ENCODE measurements at regions not wholly inside any gene's neighbourhood (a gene's known extent, or its start where the extent isn't known, plus 50 kb on each side); places are given as distances from the start of the nearest gene placed in this dataset.
"Not testable (repeated sequence)": the region's sequence is repeated elsewhere in the genome, so short reads cannot be mapped to it uniquely, and the experiment has no call there.

DNA sequence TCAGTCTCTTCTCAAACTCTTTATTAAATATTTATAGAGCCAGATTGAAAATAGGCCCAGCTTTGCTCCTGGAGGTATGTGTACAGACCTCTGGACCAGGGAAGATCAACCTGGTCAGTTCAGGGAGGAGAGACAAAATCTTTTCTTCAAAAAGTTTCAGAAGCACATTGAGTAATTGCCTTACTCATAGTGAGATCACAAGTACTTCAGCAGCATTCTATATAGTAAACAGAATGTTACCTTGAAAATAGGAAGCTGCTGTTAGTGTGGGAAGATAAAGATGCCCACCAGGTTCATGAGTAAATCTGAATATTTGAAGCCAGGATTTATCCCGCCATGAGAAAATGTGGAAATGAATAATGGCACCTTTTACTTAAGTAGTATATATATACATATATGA is 665.9 kb upstream of the CITED2 start:
- no peak for DNase-seq (ENCODE audit: low read depth)

DNA sequence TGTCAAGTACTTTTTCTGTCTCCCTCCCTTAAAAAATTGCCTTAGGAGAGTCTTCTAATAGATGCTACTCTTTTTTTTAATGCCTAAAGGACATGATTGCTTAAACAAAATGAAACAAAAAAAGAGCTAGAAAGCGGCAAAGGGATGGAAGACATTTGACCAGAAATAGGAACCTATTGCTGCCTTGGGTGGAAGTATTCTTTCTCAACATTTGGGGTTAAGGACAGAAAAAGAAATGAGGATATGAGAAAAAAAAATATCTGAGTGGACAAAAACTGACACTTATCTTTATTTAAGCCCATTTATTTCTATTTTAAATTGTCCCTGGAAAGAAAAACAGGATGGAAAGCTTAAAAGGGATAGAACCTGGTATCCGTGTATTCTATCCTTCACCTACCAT is 664.9 kb upstream of the CITED2 start:
- no peak for DNase-seq (ENCODE audit: low read depth)

DNA sequence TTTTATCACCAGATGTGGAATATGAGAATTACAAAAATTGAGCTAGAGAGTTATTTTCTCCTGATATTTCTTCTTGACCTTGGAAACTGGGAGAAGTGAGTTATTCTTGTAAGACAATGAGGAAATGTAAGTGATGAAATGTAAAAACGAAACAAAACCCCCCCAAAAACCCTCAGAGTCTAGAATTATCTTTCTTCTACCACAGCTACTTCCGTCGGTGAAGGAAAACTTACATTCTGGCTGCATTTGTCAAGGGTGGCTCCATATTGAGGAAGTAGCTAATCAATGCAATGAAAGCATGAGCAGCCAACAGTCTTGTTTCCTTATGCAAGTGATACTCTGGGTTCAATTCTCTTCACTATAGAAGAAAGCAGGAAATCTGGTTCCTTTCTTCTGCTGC is 661.7 kb upstream of the CITED2 start:
- no peak for DNase-seq (ENCODE audit: low read depth)

DNA sequence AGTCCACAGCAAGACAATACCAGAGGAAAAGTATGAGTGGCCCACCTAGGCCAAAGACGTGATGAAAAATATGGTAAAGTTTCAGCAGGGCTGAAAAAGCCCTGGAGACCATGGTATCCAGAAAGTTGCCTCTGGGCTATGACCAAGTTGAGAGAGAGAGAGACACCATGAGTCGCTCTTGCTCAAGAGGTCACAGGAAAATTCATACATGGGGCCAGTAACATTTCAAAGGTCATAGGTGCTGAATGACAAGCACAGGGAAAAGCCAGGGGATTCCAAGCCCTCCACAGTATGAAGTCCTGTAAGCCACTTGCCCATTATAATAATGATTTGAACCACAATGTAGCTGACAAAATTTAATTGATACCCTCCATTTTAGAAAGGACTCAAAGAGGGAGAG is 657.7 kb upstream of the CITED2 start:
- no peak for DNase-seq (ENCODE audit: low read depth)

DNA sequence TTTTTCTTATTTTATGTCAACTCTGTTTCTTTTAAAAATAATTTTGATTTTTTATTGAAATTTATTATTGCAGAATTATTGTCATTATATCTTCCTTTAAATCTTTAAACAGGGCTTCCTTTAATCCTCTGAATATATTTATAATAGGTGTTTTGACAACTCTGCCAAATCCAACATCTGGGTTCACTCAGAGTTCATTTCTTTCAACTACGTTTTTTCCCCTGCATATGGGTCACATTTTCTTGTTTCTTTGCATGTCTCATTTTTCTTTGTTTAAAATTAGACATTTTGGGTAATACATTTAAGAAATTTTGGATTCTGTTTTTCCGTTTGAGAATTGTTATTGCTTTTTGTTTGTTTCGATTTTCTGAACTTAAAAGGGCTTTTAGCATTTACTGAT is 655.1 kb upstream of the CITED2 start:
- no peak for DNase-seq (ENCODE audit: low read depth)

DNA sequence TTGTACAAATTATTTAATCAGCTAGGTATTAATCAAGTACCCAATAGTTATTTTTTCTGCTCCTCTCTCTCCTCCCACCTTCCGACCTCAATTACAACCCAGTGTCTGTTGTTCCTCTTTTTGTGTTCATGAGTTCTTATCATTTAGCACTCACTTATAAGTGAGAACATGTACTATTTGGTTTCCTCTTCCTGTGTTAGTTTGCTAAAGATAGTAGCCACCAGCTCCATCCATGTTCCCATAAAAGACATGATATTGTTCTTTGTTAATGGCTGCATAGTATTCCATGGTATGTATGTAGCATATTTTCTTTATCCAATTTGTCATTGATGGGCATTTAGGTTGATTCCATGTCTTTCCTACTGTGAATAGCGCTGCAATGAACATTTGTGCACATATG is 652.8 kb upstream of the CITED2 start:
- DNase-seq (ENCODE audit: low read depth), result no peak

DNA sequence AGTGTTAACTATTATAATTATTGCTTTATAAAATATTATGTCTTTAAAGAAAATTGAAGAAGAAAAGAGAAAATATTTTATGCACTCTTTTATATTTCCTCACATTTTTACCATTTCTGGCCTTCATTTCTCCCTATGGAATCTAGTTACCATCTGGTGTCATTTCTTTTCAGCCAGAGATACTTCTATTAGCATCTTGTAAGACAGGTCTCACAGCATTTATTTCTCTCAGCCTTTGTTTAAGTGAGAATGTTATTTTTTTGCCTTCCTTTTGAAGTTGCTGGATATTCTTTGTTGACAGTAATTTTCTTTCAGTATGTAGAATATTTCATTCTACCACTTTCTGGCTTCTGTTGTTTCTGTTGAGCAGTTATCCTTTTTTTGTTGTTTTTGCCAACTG is 652.1 kb upstream of the CITED2 start:
- DNase-seq (ENCODE audit: low read depth), result no peak

DNA sequence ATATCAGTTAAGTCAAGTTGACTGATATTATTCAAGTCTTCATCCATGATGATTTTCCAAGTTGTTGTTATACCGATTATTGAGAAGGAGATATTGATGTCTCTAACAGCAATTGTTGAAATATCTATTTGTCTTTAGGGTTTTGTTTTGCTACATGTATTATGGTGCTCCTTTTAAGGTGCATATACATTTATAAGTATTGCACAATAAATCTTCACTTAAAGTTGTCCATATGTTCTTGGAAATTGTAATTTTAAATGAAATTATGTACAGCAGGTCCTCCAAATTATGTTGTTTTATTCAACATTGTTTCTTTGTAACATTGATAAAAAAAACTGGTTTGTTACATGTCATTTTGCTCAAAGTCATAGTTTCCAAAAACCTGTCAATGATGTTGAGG is 650.7 kb upstream of the CITED2 start:
- DNase-seq (ENCODE audit: low read depth), result no peak

DNA sequence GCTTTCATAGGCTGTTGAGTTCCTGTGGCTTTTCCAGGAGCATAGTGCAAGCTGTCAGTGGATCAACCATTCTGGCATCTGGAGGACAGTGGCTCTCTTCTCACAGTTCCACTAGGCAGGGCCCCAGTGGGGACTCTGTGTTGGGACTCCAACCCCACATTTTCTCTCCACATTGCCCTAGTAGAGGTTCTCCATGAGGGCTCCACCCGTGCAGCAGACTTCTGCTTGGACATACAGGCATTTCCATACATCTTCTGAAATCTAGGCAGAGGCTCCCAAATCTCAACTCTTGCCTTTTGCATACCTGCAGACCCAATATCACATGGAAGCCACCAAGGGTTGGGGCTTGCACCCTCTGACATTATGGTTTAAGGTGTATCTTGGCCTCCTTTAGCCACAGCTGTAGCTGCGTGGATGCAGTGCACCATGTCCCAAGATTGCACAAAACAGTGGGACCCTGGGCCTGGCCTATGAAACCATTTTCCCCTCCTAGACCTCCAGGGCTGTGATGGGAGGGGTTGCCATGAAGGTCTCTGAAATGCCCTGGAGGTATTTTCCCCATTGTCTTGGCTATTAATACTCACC is 645.9 kb upstream of the CITED2 start:
- DNase-seq (ENCODE audit: low read depth), result no peak

DNA sequence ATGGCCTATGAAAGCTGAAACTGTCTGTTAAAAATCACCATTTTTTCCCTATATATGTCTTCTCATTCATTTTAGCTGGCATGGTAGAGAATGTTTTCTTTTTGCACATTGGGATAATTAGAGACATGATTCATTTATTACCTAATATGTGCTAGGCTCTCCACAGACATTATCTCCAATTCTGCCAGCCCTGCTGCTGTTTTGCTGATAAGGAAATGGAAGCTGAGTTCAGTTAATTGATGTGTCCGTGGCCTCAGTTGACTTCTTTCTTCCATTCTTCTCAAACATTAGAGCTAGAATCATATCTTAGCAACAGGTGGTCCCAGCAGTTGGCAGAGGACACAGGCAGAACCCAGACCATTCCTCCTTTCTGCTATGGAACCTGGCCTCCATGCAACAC is 644.1 kb upstream of the CITED2 start:
- no peak for DNase-seq (ENCODE audit: low read depth)

DNA sequence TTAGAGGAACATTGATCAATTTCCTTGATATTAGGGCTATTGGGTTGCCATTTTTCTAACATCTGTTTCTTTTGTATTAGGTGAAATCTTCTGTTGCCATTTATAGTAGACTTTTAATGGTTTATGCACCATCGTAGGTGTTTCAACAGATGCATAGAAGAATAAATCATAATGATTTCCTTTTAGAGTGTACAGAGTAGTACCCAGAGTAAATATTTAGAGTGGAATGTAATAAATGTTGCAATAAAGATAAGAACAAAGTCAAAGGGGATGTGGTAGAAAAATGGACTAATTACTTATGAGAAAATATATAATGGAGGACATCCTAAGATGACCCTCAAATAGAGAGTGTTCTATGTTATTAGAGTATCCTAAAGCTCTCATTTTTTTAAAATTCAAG is 643.0 kb upstream of the CITED2 start:
- no peak for DNase-seq (ENCODE audit: low read depth)

DNA sequence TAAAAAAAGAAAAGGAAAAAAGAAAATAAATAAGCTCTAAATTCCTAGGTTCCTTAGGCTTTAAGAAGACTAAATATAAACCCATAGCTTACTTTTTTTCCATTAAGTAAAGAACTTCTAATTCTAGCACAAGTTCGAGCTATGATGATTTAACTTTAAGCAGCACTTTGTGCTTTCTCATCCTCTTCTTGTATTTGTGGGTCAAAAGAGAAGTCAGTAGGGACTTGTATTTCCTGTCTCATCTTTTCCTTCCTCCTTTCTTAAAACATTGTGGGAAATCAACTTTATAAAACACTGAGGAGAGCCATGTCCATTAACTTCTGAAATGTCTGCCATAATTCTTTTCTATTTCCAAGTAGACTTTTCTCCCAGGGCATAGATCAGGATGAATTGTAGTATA is 637.7 kb upstream of the CITED2 start:
- DNase-seq (ENCODE audit: low read depth), result no peak

DNA sequence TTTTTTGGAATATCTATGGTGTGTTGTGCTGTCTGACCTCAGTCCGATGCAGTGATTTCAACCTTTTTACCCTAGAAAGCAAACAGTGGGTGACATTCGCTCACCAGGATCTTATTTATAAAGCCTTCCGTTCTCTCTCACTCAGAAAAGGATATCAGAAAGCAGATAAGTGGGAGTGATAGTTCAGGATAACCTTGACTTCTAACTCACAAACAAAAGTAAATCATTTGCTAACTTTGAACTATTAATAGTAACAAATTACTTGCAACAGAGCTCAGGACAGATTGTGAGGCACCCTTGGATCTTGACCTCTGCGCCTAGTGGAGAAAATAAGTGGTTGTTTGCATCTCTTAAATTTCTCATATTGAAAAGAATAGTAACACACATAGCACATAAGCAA is 637.1 kb upstream of the CITED2 start:
- no peak for DNase-seq (ENCODE audit: low read depth)

DNA sequence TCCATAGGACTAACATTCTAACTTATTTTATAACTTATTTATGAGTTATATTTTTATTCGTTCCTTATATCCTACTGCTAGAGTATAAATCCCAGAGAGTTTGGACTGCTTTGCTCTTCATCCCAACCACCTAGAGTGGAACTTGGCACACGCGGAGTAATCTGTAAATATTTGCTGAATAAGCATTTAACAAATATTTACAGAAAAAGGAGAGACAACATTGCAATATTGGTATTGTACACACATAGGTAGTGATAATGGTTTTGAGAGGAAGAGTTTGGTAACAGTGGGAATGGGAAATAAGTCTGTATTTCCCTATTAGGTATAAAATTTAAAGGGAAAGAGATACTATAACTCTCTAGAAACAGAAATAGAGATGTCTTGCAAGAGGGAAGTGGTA is 634.8 kb upstream of the CITED2 start:
- no peak for DNase-seq (ENCODE audit: low read depth)

DNA sequence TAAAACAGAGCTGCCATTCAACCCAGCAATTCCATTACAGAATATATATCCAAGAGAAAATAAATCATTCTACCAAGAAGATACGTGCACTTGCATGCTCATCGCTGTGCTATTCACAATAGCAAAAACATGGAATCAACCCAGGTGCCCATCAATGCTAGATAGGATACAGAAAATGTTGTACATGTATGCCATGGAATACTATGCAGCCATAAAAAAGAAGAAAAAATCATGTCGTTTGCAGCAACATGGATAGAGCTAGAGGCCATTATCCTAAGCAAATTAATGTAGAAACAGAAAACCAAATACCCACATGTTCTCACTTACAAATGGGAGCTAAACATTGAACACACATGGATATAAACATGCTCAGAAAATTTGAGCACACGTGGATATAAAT is 633.1 kb upstream of the CITED2 start:
- no peak for DNase-seq (ENCODE audit: low read depth)

DNA sequence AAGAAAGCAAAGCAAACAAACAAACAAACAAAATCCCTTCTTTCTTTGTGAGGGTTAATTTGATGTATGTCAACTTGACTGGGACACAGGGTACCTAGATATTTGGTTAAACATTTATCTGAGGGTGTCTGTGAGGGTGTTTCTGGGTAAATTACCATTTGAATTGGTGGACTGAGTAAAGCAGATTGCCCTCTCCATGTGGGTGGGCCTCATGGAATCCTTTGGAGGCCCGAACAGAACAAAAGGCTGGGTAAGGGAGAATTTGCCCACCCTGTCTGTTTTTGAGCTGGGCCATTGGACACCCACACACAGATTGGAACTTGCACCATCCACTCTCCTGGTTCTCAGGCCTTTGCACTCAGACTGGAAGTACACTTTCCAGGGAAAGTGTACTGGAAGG is 628.8 kb upstream of the CITED2 start:
- DNase-seq (ENCODE audit: low read depth), result no peak

DNA sequence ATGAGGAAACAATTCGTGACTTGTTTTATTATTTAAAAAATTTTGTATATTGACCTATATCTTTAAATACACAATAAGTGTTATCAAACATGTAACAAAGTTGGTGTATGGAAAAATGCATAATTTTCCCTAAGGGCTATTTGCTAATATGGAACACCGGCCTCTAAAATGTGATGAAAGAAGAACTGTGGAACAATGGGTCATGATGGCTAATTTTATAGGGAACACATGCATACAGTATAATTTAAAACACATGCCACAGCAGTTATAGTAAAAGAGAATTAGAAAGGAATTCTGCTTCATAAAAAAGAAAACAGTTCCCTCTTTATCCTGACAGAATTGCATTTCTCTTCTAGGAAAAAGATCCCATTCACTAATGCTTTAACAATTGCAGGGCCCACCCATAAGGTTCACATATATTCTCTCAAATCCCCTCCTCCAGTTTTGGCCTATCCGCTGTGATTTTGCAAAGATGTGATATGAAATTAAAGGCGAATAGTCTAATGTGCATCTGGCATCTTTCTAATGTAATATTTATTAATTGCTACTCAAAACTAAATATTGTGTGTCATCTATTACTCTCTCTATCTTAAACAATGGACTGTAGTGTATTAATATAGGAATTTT is 628.1 kb upstream of the CITED2 start:
- no peak for DNase-seq (ENCODE audit: low read depth)

DNA sequence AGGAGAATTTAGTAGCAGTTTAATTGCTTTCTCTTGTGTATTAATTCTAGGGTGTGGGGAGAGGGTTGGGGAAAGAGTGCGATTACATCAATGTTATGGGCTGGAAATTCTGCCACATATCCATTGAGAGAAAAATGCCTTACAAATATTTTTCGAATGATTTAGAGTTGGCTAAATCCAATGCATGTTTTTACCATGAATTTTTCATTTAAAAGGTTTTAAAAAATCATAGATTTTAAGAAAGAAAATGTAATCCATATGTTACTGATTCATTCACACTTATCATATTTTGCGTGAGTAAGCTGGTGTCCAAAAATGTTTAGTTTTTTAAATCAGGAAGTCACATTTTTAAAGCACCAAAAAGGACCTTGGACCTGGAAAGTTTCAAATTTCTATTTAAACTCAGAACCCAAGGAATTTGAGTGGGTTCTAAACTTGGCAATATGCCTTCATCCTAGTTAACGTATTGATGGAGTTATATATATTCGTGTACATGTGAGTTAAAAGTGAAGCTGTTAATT is 627.4 kb upstream of the CITED2 start:
- no peak for DNase-seq (ENCODE audit: low read depth)

DNA sequence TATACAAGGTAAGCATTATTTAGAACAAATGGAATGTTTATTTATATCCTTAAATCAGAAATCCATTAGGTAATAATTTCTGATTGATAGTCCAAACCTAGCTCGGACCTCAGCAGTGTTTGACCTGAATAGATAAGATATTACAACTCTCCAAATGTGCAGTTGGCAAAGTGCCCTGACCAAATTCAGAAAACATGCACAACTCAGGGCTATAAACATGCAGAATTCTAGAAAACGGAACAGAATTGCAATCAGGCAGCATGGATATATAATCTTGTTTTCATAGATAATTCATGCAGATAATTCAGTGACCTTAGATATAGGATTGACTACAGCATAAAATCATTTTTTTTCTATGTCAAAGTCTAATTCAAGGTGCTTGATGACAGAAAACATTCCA is 626.6 kb upstream of the CITED2 start:
- DNase-seq (ENCODE audit: low read depth), result no peak

DNA sequence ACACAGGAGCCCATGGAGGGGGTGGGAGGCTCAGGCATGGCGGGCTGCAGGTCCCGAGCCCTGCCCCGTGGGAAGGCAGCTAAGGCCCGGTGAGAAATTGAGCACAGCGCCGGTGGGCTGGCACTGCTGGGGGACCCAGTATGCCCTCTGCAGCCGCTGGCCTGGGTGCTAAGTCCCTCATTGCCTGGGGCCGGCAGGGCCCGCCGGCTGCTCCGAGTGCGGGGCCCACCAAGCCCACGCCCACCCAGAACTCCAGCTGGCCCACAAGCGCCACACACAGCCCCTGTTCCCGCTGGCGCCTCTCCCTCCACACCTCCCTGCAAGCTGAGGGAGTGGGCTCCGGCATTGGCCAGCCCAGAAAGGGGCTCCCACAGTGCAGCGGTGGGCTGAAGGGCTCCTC is 625.2 kb upstream of the CITED2 start:
- not testable (repeated sequence) for DNase-seq (ENCODE audit: low read depth)

DNA sequence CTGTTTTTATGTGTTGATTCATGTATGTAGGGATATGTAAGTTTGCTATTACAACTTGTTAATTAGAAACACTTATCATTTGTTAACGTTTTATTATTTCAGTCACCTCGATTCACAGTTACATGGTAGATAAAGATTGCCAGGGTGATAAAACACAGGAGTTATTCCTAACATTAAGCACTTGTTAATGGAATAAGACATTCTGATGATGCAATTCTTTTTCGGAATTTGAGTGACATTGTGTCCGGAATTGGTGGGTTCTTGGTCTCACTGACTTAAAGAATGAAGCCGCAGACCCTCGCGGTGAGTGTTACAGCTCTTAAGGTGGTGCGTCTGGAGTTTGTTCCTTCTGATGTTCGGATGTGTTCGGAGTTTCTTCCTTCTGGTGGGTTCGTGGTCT is 624.0 kb upstream of the CITED2 start:
- DNase-seq (ENCODE audit: low read depth), result not testable (repeated sequence)

DNA sequence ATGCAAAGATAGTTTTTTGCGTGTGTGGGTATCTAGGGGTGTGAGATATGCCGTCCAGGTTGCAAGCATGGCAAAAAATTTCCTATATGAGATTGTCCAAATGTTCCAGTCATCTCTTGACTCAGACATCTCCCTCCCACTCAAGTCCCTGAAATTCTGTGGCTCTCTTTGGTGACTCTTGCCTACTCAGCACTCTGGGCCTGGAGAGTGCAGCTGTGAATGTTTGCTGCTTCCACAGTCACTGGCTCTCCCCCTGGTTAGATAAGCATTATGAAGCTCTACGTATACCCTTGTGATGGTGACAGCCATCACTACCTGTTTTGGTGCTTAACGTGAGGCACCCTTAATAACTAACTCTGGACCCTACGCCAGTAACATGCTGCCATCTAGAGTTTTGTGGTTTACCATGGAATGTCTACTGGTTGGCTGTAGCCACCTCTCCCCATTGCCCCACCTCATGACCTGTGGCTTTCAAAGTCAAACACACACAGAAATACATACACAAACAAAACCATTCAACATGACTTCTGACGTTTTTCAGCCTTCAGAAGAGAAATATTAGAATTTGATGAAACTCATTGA is 621.9 kb upstream of the CITED2 start:
- DNase-seq (ENCODE audit: low read depth), result no peak

DNA sequence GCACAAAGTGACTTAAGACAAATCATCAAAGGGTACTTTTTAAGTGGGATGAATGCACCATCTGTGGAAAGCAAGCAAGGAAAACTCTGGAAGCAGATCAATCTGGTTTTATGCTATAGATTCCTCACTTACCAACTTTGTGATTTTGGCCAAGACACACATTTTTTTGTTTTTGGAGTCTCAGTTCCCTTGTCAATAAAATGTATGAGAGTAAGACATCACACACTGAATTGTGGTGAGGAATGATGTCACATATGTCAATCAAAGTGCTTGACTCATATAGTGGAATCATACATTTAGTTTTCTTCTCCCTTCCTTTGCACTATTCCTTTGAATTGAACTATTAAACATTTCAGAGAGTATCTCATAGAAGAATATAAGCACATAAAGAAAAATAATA is 620.5 kb upstream of the CITED2 start:
- DNase-seq (ENCODE audit: low read depth), result no peak

DNA sequence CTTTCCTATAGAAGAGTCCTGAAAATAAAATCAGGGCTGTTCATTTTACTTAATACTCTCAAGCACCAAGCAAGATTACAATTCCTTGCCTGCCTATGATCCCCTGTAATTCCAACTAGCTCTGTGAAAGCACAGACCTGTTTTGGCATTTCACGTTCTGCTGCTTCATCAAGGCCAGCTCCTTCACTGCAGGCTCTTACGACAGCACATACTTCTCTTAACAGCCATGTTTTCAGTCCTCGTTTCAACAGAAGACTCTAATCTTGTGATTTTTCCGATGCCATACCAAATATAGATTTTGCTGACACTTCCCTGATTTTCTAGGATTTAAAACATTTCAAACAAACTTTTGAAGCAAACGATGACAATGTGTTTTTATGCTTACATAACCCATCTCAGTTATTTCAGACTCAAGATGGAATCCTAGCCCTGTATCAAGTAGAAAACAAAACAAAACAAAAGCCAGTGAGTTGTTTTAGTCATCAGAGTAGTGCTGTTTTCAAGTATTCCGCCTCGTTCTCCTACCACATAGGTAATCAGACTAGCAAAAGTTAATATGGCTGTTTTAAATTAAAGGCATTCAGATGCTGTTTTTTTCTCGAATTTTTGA is 616.5 kb upstream of the CITED2 start:
- DNase-seq (ENCODE audit: low read depth), result no peak

Measured in T-helper 22 cell (primary cell).